OCI-LY3 (cell line): ENCODE measurements at regions not wholly inside any gene's neighbourhood (a gene's known extent, or its start where the extent isn't known, plus 50 kb on each side); places are given as distances from the start of the nearest gene placed in this dataset.

Experiments used
- H2AFZ ChIP-seq: fragments of 200-600, 300-600 bp; shearing (Covaris generic); 2 replicates; pipeline ENCODE4 v1.6.0; 2014; ENCODE audit warnings: antibody characterized with exemption, low read depth, low read length
- H3K27ac ChIP-seq: fragments of 200-600, 300-600 bp; sonication (generic); 2 replicates; pipeline ENCODE4 v1.5.1; 2014; ENCODE audit warnings: mild to moderate bottlenecking, low read length, moderate library complexity, mixed read lengths
- H3K27me3 ChIP-seq: fragments of 200-600, 300-600 bp; sonication (generic); 2 replicates; pipeline ENCODE4 v1.6.1; 2014; ENCODE audit warnings: low read depth, low read length, mixed read lengths
- H3K36me3 ChIP-seq: fragments of 200-600, 300-600 bp; sonication (generic); replicated peaks from 2 replicates; pipeline ENCODE3; 2014; ENCODE audit warnings: low read depth, low read length, mixed read lengths
- H3K4me1 ChIP-seq: fragments of 300-600, 200-600 bp; sonication (generic); 2 replicates; pipeline ENCODE4 v1.6.1; 2014; ENCODE audit warnings: low read length, mixed read lengths
- H3K4me2 ChIP-seq: fragments of 200-600, 300-600 bp; sonication (generic); 2 replicates; pipeline ENCODE4 v1.6.1; 2014; ENCODE audit warnings: low read length, mixed read lengths
- H3K4me3 ChIP-seq: fragments of 300-600, 200-600 bp; sonication (generic); 2 replicates; pipeline ENCODE4 v1.5.1; 2014; ENCODE audit warnings: antibody characterized with exemption, mild to moderate bottlenecking, low read length, moderate library complexity
- H3K79me2 ChIP-seq: fragments of 300-600, 200-600 bp; shearing (Covaris generic); 2 replicates; pipeline ENCODE4 v1.6.1; 2014; ENCODE audit warnings: mild to moderate bottlenecking, low read length, mixed read lengths
- H3K9ac ChIP-seq: fragments of 300-600, 200-600 bp; shearing (Covaris generic); 2 replicates; pipeline ENCODE4 v1.6.0; 2014; ENCODE audit warnings: mild to moderate bottlenecking, low read length, moderate library complexity
- H3K9me3 ChIP-seq: fragments of 200-600, 300-600 bp; shearing (Covaris generic); 2 replicates; pipeline ENCODE4 v1.6.1; 2014; ENCODE audit warnings: low read length, mixed read lengths; ENCODE audit not compliant: insufficient read depth
- H4K20me1 ChIP-seq: fragments of 200-600, 300-600 bp; sonication (generic); 2 replicates; pipeline ENCODE4 v1.6.1; 2016; ENCODE audit warnings: low read length, mixed read lengths; ENCODE audit not compliant: insufficient read depth
- EZH2phosphoT487 ChIP-seq: fragments of 200-600 bp; shearing (Covaris generic); IDR thresholded peaks from 2 replicates; pipeline ENCODE4 v1.6.1; 2018; ENCODE audit warnings: antibody characterized with exemption, mixed run types, low read depth
- TF ChIP-seq, protein P1 (sequence below): fragments of 200-600, 300-600 bp; sonication (generic); IDR thresholded peaks from 2 replicates; pipeline ENCODE4 v1.5.1; 2014; ENCODE audit warnings: antibody characterized with exemption, low read length, low read depth

- TF ChIP-seq, protein P1, sequence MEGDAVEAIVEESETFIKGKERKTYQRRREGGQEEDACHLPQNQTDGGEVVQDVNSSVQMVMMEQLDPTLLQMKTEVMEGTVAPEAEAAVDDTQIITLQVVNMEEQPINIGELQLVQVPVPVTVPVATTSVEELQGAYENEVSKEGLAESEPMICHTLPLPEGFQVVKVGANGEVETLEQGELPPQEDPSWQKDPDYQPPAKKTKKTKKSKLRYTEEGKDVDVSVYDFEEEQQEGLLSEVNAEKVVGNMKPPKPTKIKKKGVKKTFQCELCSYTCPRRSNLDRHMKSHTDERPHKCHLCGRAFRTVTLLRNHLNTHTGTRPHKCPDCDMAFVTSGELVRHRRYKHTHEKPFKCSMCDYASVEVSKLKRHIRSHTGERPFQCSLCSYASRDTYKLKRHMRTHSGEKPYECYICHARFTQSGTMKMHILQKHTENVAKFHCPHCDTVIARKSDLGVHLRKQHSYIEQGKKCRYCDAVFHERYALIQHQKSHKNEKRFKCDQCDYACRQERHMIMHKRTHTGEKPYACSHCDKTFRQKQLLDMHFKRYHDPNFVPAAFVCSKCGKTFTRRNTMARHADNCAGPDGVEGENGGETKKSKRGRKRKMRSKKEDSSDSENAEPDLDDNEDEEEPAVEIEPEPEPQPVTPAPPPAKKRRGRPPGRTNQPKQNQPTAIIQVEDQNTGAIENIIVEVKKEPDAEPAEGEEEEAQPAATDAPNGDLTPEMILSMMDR, result no peak
- no peak for TF ChIP-seq EZH2phosphoT487
- Histone ChIP-seq H2AFZ (no peak overlapping the region), H4K20me1 (no peaks in the 10 kb centered on the region), H3K9ac (no peak overlapping the region), H3K4me1 (no peaks in the 10 kb centered on the region), H3K4me3 (no peak overlapping the region), H3K9me3 (no peaks in the 10 kb centered on the region), H3K27me3 (peaks cover 22% of the 10 kb centered on the region), H3K4me2 (no peak overlapping the region), H3K36me3 (no peaks in the 10 kb centered on the region), H3K27ac (no peak overlapping the region), H3K79me2 (no peaks in the 10 kb centered on the region)
Observed at GRCh38 chr5:174425271-174425963, 299.0 kb upstream of the MSX2 start.

- Histone ChIP-seq H3K4me3 (no peak overlapping the region), H3K4me2 (no peak overlapping the region), H3K36me3 (no peaks in the 10 kb centered on the region), H3K4me1 (no peaks in the 10 kb centered on the region), H3K9me3 (no peaks in the 10 kb centered on the region), H3K79me2 (no peaks in the 10 kb centered on the region), H4K20me1 (no peaks in the 10 kb centered on the region), H3K27ac (no peak overlapping the region), H3K27me3 (peaks cover 22% of the 10 kb centered on the region), H3K9ac (no peak overlapping the region), H2AFZ (no peak overlapping the region)
- TF ChIP-seq EZH2phosphoT487, result no peak
- TF ChIP-seq, protein P1, result no peak
Observed at GRCh38 chr5:174425964-174426290, 298.5 kb upstream of the MSX2 start.

- Histone ChIP-seq H3K27me3 (peaks cover 27% of the 10 kb centered on the region), H3K4me1 (no peaks in the 10 kb centered on the region), H3K4me3 (no peak overlapping the region), H3K9me3 (no peaks in the 10 kb centered on the region), H3K27ac (no peak overlapping the region), H3K4me2 (no peak overlapping the region), H2AFZ (no peak overlapping the region), H3K9ac (no peak overlapping the region), H4K20me1 (no peaks in the 10 kb centered on the region), H3K36me3 (no peaks in the 10 kb centered on the region), H3K79me2 (no peaks in the 10 kb centered on the region)
- TF ChIP-seq EZH2phosphoT487, result no peak
- TF ChIP-seq, protein P1, result no peak
Observed at GRCh38 chr5:174426388-174426787, 298.0 kb upstream of the MSX2 start.

DNA sequence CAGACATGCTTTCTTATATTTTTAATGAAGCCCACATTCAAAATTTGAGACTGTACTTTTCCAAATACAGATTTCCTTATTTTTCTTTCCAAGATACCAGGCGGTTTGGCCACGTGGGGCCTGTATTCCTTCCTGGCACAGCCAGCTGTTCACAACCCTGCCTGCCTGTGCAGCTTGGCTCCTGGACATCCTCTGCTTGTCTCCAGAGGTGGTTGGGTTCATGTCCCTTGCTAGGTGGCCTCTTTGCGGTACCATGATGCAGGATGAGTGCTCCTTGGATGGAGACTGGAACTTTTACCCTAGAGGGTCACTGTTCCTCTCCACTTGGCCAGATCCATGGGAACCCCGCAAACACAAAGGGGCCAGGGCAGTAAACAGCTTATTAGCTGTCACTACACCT lies 297.5 kb upstream of the MSX2 start:
- Histone ChIP-seq H3K9ac (no peak overlapping the region), H4K20me1 (no peaks in the 10 kb centered on the region), H2AFZ (no peak overlapping the region), H3K4me3 (no peak overlapping the region), H3K4me2 (no peak overlapping the region), H3K36me3 (no peaks in the 10 kb centered on the region), H3K4me1 (no peaks in the 10 kb centered on the region), H3K9me3 (no peaks in the 10 kb centered on the region), H3K27me3 (peaks cover 31% of the 10 kb centered on the region), H3K27ac (no peak overlapping the region), H3K79me2 (no peaks in the 10 kb centered on the region)
- no peak for TF ChIP-seq EZH2phosphoT487
- TF ChIP-seq, protein P1, result no peak
